ENCODE measurements at regions not wholly inside any gene's neighbourhood (a gene's known extent, or its start where the extent isn't known, plus 50 kb on each side); places are given as distances from the start of the nearest gene placed in this dataset.

- no peaks in the 10 kb centered on the region for H3K4me1 ChIP-seq (ENCODE audit: insufficient read depth, low read length, poor library complexity, severe bottlenecking)
- CTCF ChIA-PET (ENCODE audit: unreplicated experiment), result no interaction called here
Measured at GRCh38 chr5:125480911-125481310, 734.5 kb upstream of the ZNF608 start.

GRCh38 chr5:125481506-125482465, 735.3 kb upstream of the ZNF608 start:
- H3K4me2 ChIP-seq (ENCODE audit: low read length), result no peak overlapping the region
- H3K4me3 ChIP-seq (ENCODE audit: low read depth, low read length, poor library complexity, severe bottlenecking), result no peak overlapping the region
- H3K36me3 ChIP-seq (ENCODE audit: insufficient read depth, low read length), result no peaks in the 10 kb centered on the region
- BruUV-seq (replicated peaks), result no TSS peak
- ChIA-PET POLR2A (no interaction called here), CTCF (ENCODE audit: unreplicated experiment) (no interaction called here)
- no peak overlapping the region for H3K27ac ChIP-seq (ENCODE audit: low read depth, low read length, poor library complexity, severe bottlenecking)
- no peaks in the 10 kb centered on the region for H3K79me2 ChIP-seq (ENCODE audit: insufficient read depth, low read depth, low read length)
- H2AFZ ChIP-seq (ENCODE audit: low read length), result no peak overlapping the region
- intact Hi-C loops (cut with micrococcal nuclease; ENCODE audit: unreplicated experiment), result no loop called here
- no peaks in the 10 kb centered on the region for H4K20me1 ChIP-seq (ENCODE audit: insufficient read depth, low read length)
- no peaks in the 10 kb centered on the region for H3K4me1 ChIP-seq (ENCODE audit: insufficient read depth, low read length, poor library complexity, severe bottlenecking)
- H3K9me2 ChIP-seq (ENCODE audit: insufficient read depth, low read length), result no peaks in the 10 kb centered on the region
- H3K9me3 ChIP-seq (ENCODE audit: low read length), result no peaks in the 10 kb centered on the region
- TF ChIP-seq, protein P1, sequence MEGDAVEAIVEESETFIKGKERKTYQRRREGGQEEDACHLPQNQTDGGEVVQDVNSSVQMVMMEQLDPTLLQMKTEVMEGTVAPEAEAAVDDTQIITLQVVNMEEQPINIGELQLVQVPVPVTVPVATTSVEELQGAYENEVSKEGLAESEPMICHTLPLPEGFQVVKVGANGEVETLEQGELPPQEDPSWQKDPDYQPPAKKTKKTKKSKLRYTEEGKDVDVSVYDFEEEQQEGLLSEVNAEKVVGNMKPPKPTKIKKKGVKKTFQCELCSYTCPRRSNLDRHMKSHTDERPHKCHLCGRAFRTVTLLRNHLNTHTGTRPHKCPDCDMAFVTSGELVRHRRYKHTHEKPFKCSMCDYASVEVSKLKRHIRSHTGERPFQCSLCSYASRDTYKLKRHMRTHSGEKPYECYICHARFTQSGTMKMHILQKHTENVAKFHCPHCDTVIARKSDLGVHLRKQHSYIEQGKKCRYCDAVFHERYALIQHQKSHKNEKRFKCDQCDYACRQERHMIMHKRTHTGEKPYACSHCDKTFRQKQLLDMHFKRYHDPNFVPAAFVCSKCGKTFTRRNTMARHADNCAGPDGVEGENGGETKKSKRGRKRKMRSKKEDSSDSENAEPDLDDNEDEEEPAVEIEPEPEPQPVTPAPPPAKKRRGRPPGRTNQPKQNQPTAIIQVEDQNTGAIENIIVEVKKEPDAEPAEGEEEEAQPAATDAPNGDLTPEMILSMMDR (conservative IDR thresholded peaks at IDR 0.05; ENCODE audit: low read length), result no peak
- no peak for TF ChIP-seq EZH2phosphoT487 (IDR thresholded peaks at IDR 0.05; ENCODE audit: borderline replicate concordance, low read depth, low read length)
- no peak for DNase-seq (ENCODE audit: low spot score)

More at GRCh38 chr5:125480911-125481310, 734.5 kb upstream of the ZNF608 start:
- Histone ChIP-seq H3K79me2 (ENCODE audit: insufficient read depth, low read depth, low read length) (no peaks in the 10 kb centered on the region), H2AFZ (ENCODE audit: low read length) (no peak overlapping the region), H4K20me1 (ENCODE audit: insufficient read depth, low read length) (no peaks in the 10 kb centered on the region), H3K9me2 (ENCODE audit: insufficient read depth, low read length) (no peaks in the 10 kb centered on the region), H3K36me3 (ENCODE audit: insufficient read depth, low read length) (no peaks in the 10 kb centered on the region), H3K4me2 (ENCODE audit: low read length) (no peak overlapping the region), H3K27ac (ENCODE audit: low read depth, low read length, poor library complexity, severe bottlenecking) (no peak overlapping the region), H3K4me3 (ENCODE audit: low read depth, low read length, poor library complexity, severe bottlenecking) (no peak overlapping the region), H3K9me3 (ENCODE audit: low read length) (no peaks in the 10 kb centered on the region)
- TF ChIP-seq, protein P1 (conservative IDR thresholded peaks at IDR 0.05; ENCODE audit: low read length), result no peak
- TF ChIP-seq EZH2phosphoT487 (IDR thresholded peaks at IDR 0.05; ENCODE audit: borderline replicate concordance, low read depth, low read length), result no peak
- POLR2A ChIA-PET, result no interaction called here
- intact Hi-C loops (cut with micrococcal nuclease; ENCODE audit: unreplicated experiment), result no loop called here
- DNase-seq (ENCODE audit: low spot score), result no peak
- BruUV-seq (replicated peaks), result no TSS peak

GRCh38 chr5:125483609-125484008, 737.2 kb upstream of the ZNF608 start:
- Histone ChIP-seq H3K79me2 (ENCODE audit: insufficient read depth, low read depth, low read length) (no peaks in the 10 kb centered on the region), H2AFZ (ENCODE audit: low read length) (no peak overlapping the region), H3K27ac (ENCODE audit: low read depth, low read length, poor library complexity, severe bottlenecking) (no peak overlapping the region), H4K20me1 (ENCODE audit: insufficient read depth, low read length) (no peaks in the 10 kb centered on the region), H3K4me1 (ENCODE audit: insufficient read depth, low read length, poor library complexity, severe bottlenecking) (no peaks in the 10 kb centered on the region), H3K9me3 (ENCODE audit: low read length) (no peaks in the 10 kb centered on the region), H3K4me3 (ENCODE audit: low read depth, low read length, poor library complexity, severe bottlenecking) (no peak overlapping the region), H3K9me2 (ENCODE audit: insufficient read depth, low read length) (no peaks in the 10 kb centered on the region), H3K4me2 (ENCODE audit: low read length) (no peak overlapping the region), H3K36me3 (ENCODE audit: insufficient read depth, low read length) (no peaks in the 10 kb centered on the region)
- TF ChIP-seq, protein P1 (conservative IDR thresholded peaks at IDR 0.05; ENCODE audit: low read length), result no peak
- TF ChIP-seq EZH2phosphoT487 (IDR thresholded peaks at IDR 0.05; ENCODE audit: borderline replicate concordance, low read depth, low read length), result no peak
- intact Hi-C loops (cut with micrococcal nuclease; ENCODE audit: unreplicated experiment), result no loop called here
- no TSS peak for BruUV-seq (replicated peaks)
- POLR2A ChIA-PET, result interaction anchor here (0.5 to 0.9 kb wide), 4 partner anchors 11 to 883 kb away, joined by 3 to 7 read pairs (median 4); no protein-coding TSS in a partner anchor
- DNase-seq (ENCODE audit: low spot score), result no peak
- CTCF ChIA-PET (ENCODE audit: unreplicated experiment), result no interaction called here
